Peyer's patch (tissue), 4 donors: ENCODE measurements at regions not wholly inside any gene's neighbourhood (a gene's known extent, or its start where the extent isn't known, plus 50 kb on each side); places are given as distances from the start of the nearest gene placed in this dataset.

Source experiments
- DNase-seq, 3 donors: peaks; one replicate each; pipeline ENCODE4 v3.0.0-alpha.2; 2017 to 2019
- H3K27ac ChIP-seq, 4 donors: fragments of 200-600 bp; sonication (generic); one replicate each; pipeline ENCODE4 v1.5.1; 2016 to 2019
- H3K27me3 ChIP-seq, 2 donors: fragments of 200-600 bp; sonication (generic); one replicate each; pipeline ENCODE4 v1.5.1; 2019
- H3K36me3 ChIP-seq, 3 donors: fragments of 200-600 bp; sonication (generic); one replicate each; pipeline ENCODE4 v1.5.1; 2016 to 2019
- H3K4me1 ChIP-seq, 4 donors: fragments of 200-600 bp; sonication (generic); one replicate each; pipeline ENCODE4 v1.5.1; 2016 to 2019
- H3K4me3 ChIP-seq, 4 donors: fragments of 200-600 bp; sonication (generic); 1 replicate in 3 of 4; 2 replicates in 1 of 4; pipeline ENCODE4 v1.5.1; 2016 to 2019; ENCODE audit warnings: mild to moderate bottlenecking in 1 of 4
- H3K9me3 ChIP-seq, 4 donors: fragments of 200-600 bp; sonication (generic); one replicate each; pipeline ENCODE4 v1.5.1; 2016 to 2019; ENCODE audit warnings: mild to moderate bottlenecking in 1 of 4
- CTCF ChIP-seq, 6 experiments: fragments of 450-650 bp in 4 of 6; fragments of 200-600 bp in 2 of 6; sonication (generic) in 1 of 6; IDR thresholded peaks; one replicate each; pipeline ENCODE4 v1.5.1; 2017 to 2019; ENCODE audit warnings: antibody characterized with exemption in 6 of 6, mild to moderate bottlenecking in 3 of 6, moderate library complexity in 1 of 6
- POLR2A ChIP-seq, 2 donors: fragments of 450-650 bp; IDR thresholded peaks; one replicate each; pipeline ENCODE4 v1.5.1; 2017; ENCODE audit warnings: antibody characterized with exemption in 2 of 2, mild to moderate bottlenecking in 2 of 2, moderate library complexity in 2 of 2

GRCh38 chr10:83459124-83459523, 680.2 kb upstream of the GHITM start:
- no peak overlapping the region for H3K27ac ChIP-seq
- H3K4me1 ChIP-seq, result no peaks in the 10 kb centered on the region
- TF ChIP-seq CTCF (IDR thresholded peaks at IDR 0.05), result no peak
- TF ChIP-seq POLR2A (IDR thresholded peaks at IDR 0.05), result no peak

GRCh38 chr10:83469728-83470331, 669.5 kb upstream of the GHITM start:
- Histone ChIP-seq H3K4me3 (no peak overlapping the region), H3K4me1 (no peaks in the 10 kb centered on the region), H3K27me3 (no peaks in the 10 kb centered on the region), H3K27ac (no peak overlapping the region), H3K36me3 (no peaks in the 10 kb centered on the region), H3K9me3 (peaks cover 0 to 7% (median 0%) of the 10 kb centered on the region in 4 donors)
- no peak for TF ChIP-seq CTCF (IDR thresholded peaks at IDR 0.05)
- no peak for TF ChIP-seq POLR2A (IDR thresholded peaks at IDR 0.05)
- no peak for DNase-seq

More at GRCh38 chr10:83459124-83459523, 680.2 kb upstream of the GHITM start:
- no peak for DNase-seq
- H3K4me3 ChIP-seq, result no peak overlapping the region
- no peaks in the 10 kb centered on the region for H3K27me3 ChIP-seq
- H3K36me3 ChIP-seq, result no peaks in the 10 kb centered on the region
- no peaks in the 10 kb centered on the region for H3K9me3 ChIP-seq

GRCh38 chr10:83476211-83476610, 663.1 kb upstream of the GHITM start:
- H3K4me1 ChIP-seq, result no peaks in the 10 kb centered on the region
- no peak for TF ChIP-seq CTCF (IDR thresholded peaks at IDR 0.05)
- no peak for TF ChIP-seq POLR2A (IDR thresholded peaks at IDR 0.05)
- H3K36me3 ChIP-seq, result no peaks in the 10 kb centered on the region
- no peak overlapping the region for H3K27ac ChIP-seq
- no peak for DNase-seq
- no peaks in the 10 kb centered on the region for H3K9me3 ChIP-seq
- no peak overlapping the region for H3K4me3 ChIP-seq
- H3K27me3 ChIP-seq, result no peaks in the 10 kb centered on the region

- Histone ChIP-seq H3K9me3 (no peaks in the 10 kb centered on the region), H3K4me3 (no peak overlapping the region), H3K27ac (no peak overlapping the region), H3K27me3 (no peaks in the 10 kb centered on the region), H3K4me1 (no peaks in the 10 kb centered on the region), H3K36me3 (no peaks in the 10 kb centered on the region)
- no peak for TF ChIP-seq POLR2A (IDR thresholded peaks at IDR 0.05)
- no peak for TF ChIP-seq CTCF (IDR thresholded peaks at IDR 0.05)
- no peak for DNase-seq
Observed at GRCh38 chr10:83489161-83489560, 650.1 kb upstream of the GHITM start.

GRCh38 chr10:83492004-83492403, 647.3 kb upstream of the GHITM start:
- TF ChIP-seq CTCF (IDR thresholded peaks at IDR 0.05), result no peak
- no peak for TF ChIP-seq POLR2A (IDR thresholded peaks at IDR 0.05)
- no peaks in the 10 kb centered on the region for H3K27me3 ChIP-seq
- H3K36me3 ChIP-seq, result no peaks in the 10 kb centered on the region
- no peak for DNase-seq
- no peak overlapping the region for H3K27ac ChIP-seq
- H3K4me1 ChIP-seq, result no peaks in the 10 kb centered on the region
- H3K4me3 ChIP-seq, result no peak overlapping the region
- H3K9me3 ChIP-seq, result no peaks in the 10 kb centered on the region

- no peaks in the 10 kb centered on the region for H3K27me3 ChIP-seq
- no peaks in the 10 kb centered on the region for H3K9me3 ChIP-seq
- H3K4me1 ChIP-seq, result no peaks in the 10 kb centered on the region
- no peak overlapping the region for H3K27ac ChIP-seq
- H3K36me3 ChIP-seq, result no peaks in the 10 kb centered on the region
- DNase-seq, result no peak
- TF ChIP-seq POLR2A (IDR thresholded peaks at IDR 0.05) (no peak), CTCF (IDR thresholded peaks at IDR 0.05) (no peak)
- no peak overlapping the region for H3K4me3 ChIP-seq
Observed at GRCh38 chr10:83512681-83513080, 626.6 kb upstream of the GHITM start.
